ENCODE measurements at regions not wholly inside any gene's neighbourhood (a gene's known extent, or its start where the extent isn't known, plus 50 kb on each side); places are given as distances from the start of the nearest gene placed in this dataset.

DNA sequence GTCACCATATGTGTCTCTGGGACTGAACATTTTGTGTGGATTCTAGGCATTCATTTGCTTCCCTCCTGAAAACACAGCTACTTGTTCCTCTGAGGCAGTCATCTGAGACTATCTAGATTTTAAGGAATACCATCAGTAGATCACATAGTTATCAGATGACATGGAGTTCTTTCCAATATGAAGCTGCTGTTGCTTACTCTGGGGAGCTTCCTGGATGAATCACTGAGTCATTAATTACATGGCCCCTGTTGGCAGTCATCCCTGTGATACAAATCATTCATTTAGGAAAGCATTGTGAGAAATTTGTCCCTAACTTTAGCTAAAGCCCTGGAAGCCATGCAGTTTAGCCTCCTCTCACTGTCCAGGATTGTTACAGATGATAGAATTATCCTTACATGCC, 98.2 kb upstream of the ARSJ start:
- TF ChIP-seq, protein P1, sequence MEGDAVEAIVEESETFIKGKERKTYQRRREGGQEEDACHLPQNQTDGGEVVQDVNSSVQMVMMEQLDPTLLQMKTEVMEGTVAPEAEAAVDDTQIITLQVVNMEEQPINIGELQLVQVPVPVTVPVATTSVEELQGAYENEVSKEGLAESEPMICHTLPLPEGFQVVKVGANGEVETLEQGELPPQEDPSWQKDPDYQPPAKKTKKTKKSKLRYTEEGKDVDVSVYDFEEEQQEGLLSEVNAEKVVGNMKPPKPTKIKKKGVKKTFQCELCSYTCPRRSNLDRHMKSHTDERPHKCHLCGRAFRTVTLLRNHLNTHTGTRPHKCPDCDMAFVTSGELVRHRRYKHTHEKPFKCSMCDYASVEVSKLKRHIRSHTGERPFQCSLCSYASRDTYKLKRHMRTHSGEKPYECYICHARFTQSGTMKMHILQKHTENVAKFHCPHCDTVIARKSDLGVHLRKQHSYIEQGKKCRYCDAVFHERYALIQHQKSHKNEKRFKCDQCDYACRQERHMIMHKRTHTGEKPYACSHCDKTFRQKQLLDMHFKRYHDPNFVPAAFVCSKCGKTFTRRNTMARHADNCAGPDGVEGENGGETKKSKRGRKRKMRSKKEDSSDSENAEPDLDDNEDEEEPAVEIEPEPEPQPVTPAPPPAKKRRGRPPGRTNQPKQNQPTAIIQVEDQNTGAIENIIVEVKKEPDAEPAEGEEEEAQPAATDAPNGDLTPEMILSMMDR (IDR thresholded peaks at IDR 0.05): no peak
- no peak for TF ChIP-seq POLR2A (IDR thresholded peaks at IDR 0.05)

Measured in testis (tissue), 2 donors.